Globus pallidus (tissue), 1 donor: ENCODE measurements at regions not wholly inside any gene's neighbourhood (a gene's known extent, or its start where the extent isn't known, plus 50 kb on each side); places are given as distances from the start of the nearest gene placed in this dataset.

ENCODE experiments used
- DNase-seq: peaks from one replicate; pipeline ENCODE4 v3.0.0-alpha.2; 2015; ENCODE audit warnings: low spot score

DNA sequence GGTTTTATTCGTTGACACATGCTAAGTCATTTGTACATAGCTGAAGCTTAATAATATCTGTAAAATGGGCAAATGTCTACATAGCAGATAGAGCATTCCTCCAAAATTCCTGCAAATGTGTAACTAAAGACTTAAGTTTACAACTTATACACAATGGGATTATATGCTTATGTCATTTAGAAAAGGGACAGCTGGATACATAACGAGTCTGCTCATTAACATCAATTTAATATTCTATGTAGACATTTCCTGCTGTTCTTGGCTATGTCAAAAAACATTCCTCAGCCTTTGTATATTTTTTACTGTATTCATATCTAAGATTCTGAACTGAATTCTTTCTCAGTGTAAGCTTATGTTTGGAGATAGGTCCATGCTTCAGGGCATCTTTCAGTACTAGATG is 762.2 kb downstream of the NR2F2 start:
- no peak for DNase-seq

GRCh38 chr15:97096303-97096835 is 765.9 kb downstream of the NR2F2 start:
- DNase-seq: no peak

GRCh38 chr15:97099040-97099439 is 768.5 kb downstream of the NR2F2 start:
- DNase-seq: no peak

DNA sequence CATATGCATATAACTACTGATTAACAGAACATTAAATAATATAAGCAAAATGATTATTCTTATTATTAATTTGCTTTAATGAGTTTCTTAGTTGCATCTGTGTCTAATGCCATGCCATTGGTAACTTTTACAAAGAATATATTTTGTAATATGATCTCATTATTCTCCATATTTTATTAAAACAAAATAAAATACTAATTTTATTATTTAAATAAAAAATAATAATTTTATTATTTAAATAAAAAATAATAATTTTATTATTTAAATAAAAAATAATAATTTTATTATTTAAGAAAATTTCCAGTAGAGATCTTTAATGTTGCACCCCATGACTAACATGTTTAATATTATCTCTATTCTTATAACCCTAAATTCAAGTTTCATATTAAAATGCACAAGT is 771.1 kb downstream of the NR2F2 start:
- DNase-seq: no peak

- no peak for DNase-seq
Observed at GRCh38 chr15:97114900-97115760, 784.6 kb downstream of the NR2F2 start.

- no peak for DNase-seq
Observed at GRCh38 chr15:97115761-97116070, 785.2 kb downstream of the NR2F2 start.

- DNase-seq: no peak
Observed at GRCh38 chr15:97124790-97125189, 794.3 kb downstream of the NR2F2 start.

GRCh38 chr15:97126553-97127233 is 796.2 kb downstream of the NR2F2 start:
- no peak for DNase-seq

- no peak for DNase-seq
Observed at GRCh38 chr15:97129674-97130073, 799.2 kb downstream of the NR2F2 start.

DNA sequence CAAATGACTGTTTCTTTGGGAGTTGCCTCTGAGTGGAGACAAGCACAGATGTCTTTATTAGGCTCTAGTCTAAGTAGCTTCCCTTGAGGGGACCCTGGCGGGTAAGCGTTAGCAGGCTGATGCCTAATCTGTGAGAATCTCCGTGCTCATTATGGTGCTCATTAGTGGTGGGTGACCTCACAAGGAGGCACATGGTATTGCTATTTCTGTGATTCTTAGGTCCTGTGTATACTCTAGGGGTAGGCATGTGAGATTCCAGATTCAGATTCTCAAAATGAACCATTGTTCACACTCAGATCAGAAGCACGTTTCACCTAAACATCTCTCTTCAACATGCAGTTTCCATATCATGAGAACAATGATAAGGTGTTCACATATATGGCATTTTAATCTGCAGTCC is 809.7 kb downstream of the NR2F2 start:
- no peak for DNase-seq

DNA sequence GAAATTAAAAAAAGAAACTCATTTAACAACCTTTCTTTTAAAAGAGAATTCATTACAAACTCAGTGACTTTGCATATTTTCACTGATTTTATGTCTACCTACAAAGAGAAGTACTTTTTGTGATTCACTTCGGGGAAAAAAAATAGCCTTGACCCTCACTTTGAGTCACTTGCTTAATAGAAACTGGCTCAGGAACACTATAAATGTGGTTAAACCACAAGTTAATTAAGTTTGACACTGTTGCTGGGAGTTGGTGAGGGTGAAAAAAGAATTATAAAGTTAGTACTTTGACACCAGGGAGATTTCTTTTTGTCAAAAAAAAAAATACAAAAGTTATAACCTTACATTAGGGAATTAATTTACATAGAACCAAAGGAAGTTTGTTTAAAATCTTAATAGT is 810.9 kb downstream of the NR2F2 start:
- no peak for DNase-seq

GRCh38 chr15:97141871-97142270 is 811.4 kb downstream of the NR2F2 start:
- no peak for DNase-seq

DNA sequence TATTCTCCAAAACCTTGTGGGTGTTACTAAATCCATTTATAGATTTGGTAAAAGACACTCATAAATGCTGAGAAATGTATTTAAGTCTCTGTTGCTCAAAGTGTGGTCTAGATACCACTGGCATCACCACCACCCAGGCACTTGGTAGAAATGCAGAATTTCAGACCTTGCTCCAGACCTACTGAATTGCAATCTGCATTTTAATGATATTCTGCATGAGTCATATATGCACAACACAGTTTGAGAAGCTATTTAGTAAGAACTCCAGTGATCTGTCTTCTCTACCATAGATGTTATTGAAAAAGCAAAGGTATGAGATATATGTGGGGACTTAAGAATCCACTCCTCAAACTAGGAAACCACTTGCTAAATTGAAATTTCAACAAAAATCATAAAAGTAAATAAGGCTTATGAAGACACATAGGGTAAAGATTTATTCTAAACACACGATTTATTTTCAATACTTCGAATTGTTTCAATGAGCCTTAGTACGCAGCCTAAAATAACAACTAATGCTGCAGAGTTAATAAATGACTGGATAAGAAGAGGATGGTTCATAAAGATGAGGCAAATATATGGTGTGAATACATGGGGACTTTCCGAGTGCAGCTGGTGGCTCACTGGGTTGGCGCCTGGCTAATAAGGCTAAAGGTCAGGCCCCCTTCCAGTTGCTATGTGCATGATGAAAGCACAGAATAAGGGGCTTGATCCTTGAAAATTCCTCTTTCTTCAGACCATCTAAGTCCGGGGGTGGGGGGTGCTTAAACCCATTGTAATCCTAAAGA is 813.3 kb downstream of the NR2F2 start:
- no peak for DNase-seq

DNA sequence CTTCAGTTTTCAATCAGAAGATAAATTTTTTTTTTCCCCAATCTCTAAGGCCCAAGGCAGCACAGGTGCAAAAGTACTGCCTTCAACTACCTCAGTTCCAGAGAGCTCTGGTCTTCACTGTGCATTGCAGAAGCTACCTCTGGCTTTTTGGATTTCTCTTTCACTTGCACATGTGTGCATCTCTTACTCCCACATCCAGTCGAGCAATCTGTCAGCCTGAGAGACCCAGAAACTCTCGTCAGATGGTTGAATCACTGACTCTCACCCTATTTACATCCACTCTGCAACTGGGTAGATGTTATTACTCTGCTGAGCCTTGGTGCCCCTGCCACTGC is 813.8 kb downstream of the NR2F2 start:
- DNase-seq: no peak

GRCh38 chr15:97146929-97147870 is 813.3 kb upstream of the ARRDC4 start:
- no peak for DNase-seq

GRCh38 chr15:97153356-97153965 is 807.0 kb upstream of the ARRDC4 start:
- DNase-seq: no peak

DNA sequence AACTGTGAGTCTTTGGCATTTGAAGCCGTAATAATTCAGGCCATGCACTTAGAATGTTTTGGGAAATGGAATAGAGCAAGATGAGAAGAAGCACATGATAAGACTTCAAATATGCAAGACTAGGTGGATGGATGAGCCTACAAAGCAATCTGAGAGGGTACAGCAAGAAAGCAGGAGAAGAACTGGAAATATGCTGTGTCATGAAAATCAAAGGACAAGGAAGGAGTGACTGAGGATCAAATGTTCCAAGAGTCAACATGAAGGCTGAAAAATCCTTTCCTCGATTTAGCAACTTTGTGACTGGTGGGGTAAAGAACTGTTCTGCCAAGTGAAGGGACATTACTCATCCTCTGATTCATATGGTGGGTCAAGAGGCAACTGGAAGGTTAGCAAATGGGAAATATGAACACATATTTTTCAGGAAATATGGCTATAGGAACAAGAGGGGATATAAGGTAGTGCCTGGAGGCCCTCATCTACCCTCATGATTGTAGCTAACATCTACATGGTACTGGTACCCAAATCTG is 803.7 kb upstream of the ARRDC4 start:
- no peak for DNase-seq

DNA sequence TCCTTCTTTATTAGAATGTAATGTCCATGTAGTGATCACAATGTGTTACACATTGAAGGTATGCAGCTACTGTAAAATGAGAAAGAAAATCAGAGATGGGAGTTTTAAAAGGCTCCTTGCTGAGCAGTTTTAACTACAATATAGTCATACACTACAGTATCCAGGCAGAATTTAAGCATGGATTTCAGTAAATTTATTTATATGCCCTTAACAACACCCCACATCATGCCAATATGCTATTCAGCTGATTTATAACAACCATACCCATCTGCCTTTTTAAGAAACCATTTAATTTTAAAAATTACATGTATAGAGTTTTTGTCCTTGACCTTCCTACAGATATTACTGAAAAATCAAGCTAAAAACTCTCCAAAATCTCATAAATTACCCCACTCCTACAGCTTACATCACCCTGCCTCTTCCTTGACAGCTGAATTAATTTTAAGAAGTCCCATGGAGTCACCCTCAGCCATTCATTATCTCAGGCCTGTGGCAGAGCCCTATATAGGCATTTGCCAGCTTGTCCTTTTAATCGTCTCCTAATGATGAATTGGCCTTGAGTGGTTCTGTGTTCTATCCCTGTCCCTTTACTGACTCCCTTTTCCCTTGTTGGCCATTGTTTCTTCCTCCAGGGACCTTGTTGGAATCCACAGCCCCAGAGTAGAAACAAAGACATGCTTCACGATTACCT is 797.6 kb upstream of the ARRDC4 start:
- no peak for DNase-seq

DNA sequence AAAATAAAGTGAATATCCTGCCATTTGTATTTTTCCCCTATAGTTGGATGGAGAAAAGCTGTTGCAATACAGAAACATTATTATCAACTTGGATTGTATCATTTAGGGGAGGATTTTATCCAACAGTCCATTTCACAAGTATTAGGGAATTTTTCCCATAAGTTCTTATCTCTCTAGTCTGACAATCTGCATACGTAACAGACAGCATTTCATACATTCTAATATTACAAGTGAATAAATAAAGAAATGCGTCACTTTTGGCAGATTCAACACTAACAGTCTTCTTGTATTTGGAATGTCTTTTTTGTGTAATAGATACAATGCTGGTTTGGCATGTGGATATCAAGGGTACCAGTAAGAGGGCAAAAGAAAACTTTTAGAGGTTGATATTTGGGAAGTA is 795.3 kb upstream of the ARRDC4 start:
- DNase-seq: no peak

- no peak for DNase-seq
Observed at GRCh38 chr15:97168704-97169475, 791.6 kb upstream of the ARRDC4 start.
